GM11168 (cell line): ENCODE measurements at regions not wholly inside any gene's neighbourhood (a gene's known extent, or its start where the extent isn't known, plus 50 kb on each side); places are given as distances from the start of the nearest gene placed in this dataset.
"Not testable (repeated sequence)": the region's sequence is repeated elsewhere in the genome, so short reads cannot be mapped to it uniquely, and the experiment has no call there.

Source experiments
- in situ Hi-C: fragments of 300-500 bp; cut with MboI; formaldehyde crosslinking; loops from one replicate; pipeline ENCODE4 v1.12.0; 2022; ENCODE audit warnings: low sequenced_read_pairs; ENCODE audit not compliant: unreplicated experiment

DNA sequence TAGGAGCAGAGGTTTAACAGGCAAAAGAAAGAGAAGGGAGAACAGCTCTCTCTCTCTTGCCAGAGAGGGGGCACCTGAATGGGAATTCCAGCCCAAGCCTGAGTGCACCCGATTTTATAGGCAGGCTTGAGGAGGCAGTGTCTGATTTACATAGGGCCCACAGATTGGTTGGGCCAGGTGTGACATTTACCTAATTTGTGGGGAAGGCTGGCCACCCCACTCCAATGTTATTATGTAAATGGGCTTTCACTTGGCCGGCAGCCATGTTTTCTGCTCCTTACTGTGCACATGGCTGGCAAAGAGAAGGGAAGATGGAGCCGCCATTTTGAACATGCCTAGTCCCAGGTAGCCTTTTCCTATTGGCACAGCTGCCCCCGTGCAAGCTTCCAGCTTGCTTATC, 735.5 kb upstream of the AUTS2 start:
- in situ Hi-C loops: no loop called here

DNA sequence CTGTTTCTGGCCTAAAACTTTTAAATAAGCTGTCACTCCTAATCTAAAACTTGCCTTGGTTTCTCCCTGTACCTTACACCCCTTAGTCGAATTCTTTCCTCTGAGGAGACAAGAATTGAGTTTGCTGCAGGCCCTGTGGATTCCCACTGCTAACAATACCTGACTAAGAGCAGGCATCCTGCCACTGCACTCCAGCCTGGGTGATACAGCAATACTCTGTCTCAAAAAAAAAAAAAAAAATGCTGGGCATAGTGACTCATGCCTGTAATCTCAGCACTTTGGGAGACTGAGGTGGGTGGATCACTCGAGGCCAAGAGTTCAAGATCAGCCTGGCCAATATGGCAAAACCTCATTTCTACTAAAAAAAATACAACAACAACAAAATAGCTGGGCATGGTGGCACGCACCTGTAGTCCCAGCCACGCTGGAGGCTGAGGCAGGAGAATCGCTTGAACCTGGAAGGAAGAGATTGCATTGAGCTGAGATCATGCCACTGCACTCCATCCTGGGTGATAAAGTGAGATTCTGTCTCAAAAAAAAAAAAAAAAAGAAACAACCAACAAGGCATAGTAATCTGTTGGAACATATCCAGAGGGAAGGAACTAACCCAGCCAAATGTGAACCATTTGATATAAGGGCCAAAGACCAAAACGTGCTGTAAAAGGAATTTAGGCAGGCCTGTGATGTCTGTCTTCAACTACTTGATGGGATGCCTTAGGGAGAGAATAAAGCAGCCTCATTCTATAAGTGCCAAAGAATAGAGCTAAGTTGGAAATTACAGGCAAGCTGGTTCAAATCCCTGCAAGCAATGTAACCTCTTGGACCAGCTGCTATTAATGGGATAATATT, 732.7 kb upstream of the AUTS2 start:
- in situ Hi-C loops: no loop called here

DNA sequence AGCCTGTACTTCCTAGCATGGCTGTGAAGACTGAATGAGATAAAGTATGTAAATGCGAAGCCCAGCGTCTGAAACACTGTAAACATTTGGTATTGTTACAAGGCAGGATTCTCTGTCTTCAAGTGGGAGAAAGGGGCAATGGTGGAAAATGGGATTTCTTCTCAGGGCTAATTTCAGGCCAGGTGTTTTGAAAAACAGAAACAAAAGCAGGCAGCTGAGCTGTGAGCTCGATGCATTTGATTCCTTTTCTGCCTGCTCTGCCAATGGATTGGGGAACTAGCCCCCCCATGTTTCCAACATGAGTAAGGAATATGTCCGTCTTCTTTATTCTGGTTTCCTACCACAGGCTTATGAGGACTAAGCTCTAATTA, 732.1 kb upstream of the AUTS2 start:
- in situ Hi-C loops: no loop called here

DNA sequence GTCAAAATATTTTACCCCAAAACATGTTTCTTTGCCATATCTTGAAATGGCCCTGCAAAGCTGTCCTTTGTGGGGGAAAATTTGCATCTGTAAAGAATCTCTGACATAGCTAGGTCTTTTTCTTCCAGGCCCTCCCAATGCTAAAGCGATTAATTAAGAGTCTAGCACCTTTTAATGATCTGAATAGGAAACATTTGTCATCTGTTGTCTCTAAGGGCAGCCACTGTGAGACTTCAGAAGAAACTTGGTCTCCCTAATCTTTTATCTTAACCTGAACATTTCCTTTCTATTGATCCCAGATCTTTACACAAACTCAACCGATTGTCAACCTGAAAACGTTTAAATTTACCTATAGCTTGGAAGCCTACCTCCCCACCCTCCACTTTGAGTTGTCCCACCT, 731.6 kb upstream of the AUTS2 start:
- in situ Hi-C loops: not testable (repeated sequence)

DNA sequence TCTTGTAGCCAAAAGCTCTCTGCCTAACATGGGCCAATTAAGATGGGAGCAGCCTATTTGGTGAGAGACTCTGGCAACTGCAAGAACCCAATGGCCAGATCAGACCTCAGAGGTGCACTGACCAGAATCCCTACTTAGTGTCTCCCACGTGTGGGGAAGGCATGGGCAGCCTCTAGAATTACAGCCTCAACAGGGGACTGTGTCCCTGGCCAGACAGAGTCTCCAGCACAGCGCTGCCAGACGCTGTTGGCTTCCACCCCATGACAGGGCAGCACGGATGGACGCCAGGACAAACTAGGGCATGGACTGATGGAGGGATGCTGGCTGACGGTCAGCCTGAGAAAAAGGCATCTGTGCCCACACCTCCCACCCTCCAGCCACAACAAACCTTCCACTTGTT, 729.3 kb upstream of the AUTS2 start:
- in situ Hi-C loops: no loop called here

DNA sequence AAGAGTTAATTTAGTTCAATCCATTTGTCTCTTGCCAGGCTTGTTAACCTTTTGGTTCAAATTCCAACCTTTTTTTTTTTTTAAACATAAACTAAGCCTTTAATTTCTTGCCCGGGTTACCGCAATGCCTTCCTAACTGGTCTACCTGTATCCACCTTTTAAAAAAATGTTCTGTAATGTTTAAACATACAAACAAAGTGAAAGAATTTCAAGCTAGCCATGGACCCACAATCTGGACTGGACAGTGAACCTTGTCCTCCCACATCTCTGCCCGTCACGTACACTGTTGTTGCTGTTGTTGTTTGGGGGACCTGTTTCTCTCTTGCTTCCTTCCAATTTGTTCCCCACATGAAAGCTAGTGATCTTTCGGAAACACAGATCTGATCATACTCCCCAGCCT, 724.7 kb upstream of the AUTS2 start:
- in situ Hi-C loops: no loop called here

DNA sequence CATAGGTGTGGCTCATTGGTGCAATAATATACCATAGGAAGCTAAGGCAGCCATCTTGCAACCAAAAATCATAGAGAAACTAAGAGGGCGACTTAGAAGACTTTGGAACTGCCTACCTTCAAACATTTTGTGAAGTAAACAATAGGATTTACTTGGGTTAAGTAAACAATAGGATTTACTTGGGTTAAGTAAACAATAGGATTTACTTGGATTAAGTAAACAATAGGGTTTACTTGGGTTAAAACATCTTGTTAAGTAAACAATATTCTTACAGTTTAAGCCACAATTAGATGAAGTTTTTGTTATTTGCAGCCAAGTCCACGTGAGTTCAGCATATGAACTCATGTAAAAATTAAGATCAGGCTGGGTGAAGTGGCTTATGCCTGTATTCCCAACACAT, 722.4 kb upstream of the AUTS2 start:
- in situ Hi-C loops: no loop called here

DNA sequence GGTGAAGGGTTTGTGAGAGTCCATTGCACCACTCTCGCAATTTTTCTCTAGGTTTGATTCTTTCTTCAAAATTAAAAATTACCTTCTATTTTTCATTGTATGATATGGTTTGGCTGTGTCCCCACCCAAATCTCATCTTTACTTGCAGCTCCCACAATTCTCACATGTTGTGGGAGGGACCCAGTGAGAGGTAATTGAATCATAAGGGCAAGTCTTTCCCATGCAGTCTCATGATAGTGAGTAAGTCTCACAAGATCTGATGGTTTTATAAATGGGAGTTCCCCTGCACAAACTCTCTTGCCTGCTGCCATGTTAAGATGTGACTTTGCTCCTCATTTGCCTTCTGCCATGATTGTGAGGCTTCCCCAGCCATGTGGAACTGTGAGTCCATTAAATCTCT, 711.2 kb upstream of the AUTS2 start:
- in situ Hi-C loops: not testable (repeated sequence)

DNA sequence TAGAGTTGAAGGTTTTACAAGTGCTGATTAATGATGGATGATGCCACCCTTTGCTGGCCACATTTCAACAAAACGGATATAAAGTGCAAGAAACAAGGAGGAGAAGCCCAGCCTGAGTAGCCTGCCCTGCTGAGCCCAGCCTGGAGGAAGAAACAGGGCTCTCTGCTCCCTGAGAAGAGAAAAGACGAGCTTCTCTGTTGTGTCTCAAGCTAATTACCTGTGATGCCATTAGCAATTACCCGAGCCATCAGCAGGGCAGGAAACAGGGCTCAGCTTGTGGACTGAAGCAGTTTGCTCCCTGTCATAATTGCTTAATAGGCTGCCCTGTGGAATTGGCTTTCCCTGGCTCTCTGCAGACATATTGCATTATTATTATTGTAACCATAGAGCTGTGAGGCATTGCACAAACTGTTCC, 709.3 kb upstream of the AUTS2 start:
- in situ Hi-C loops: no loop called here

DNA sequence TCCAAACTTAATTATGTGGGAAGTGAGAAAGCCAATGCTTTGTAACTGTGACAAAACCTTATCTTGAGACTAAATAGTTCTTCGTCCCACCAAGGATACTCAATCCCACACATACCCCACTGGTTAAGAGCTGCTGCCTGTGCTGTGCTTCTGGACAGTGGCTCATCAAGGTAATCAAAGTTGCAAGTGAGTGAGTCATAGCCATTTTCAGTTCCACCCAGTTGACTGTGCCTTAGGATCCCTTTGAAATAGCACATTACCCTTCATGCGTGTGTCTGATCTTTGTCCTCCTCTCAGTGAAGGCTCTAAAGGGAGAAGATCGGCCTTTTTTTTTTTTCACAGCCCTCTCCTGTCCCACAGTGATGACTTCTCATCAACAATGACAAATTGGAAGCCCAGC, 706.0 kb upstream of the AUTS2 start:
- in situ Hi-C loops: no loop called here

DNA sequence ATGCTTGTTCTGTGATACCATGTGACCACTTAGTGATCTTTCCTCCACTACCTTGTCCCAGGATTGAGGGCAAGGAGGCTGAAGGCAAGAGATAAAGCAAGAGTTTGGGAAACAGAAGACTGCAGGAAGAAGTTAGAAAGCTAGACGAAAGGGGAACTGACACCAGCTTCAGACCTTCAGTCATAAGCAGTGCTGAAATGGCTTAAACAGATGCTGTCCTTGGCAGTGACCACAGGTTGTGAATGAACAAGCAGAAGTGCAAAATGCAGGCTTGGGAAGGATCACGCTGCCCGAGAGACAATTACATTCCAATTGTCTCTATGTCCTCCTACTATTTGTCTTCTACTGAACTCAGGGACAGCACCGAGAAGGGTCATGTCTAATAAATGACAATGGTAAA, 704.9 kb upstream of the AUTS2 start:
- in situ Hi-C loops: no loop called here

DNA sequence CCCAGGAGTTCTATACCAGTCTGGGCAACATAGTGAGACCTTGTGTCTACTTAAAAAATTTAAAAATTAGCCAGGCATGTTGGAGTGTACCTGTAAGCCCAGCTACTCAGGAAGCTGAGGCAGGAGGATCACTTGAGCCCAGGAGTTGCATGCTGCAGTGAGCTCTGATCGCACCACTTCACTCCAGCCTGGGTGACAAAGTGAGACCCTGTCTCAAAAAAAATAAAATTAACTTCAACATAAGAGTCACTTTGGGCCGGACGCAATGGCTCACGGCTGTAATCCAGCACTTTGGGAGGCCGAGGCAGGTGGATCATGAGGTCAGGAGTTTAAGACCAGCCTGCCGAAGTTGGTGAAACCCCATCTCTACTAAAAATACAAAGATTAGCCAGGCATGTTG, 699.1 kb upstream of the AUTS2 start:
- in situ Hi-C loops: not testable (repeated sequence)

DNA sequence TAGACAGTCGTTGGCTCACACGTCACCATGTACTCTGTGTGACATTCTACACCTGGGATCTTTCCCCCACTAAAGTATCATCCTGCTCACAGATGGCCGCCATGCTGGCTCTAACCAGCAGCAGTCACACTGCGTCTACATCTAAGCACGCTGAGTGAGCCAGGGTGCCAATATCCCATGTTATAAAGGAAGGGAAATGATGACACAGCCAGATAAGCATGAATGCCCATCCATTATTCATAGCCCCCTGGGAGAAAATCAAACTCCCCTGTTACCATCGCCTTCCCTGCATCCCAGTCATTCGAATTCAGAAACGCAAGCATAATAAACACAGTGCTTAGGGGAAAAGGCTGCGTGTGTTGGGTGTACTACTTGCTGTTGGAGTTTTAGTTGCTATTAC, 698.2 kb upstream of the AUTS2 start:
- in situ Hi-C loops: no loop called here

DNA sequence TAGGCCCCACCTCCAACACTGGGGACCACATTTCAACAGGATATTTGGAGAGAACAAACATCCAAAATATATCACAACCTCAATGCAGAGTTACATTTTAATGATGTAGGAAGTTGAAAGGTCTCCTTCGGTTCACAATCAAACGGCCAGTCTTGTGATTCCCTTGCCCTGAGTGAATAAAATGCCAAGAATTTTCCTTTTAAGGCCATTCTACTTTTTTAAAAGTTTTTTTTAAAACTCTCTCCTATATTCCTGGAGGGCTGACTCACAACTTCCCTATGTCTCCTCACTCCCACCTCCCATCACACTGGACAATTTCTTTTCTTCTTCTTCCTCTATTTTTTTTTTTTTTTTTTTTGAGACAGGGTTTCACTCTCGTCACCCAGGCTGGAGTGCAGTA, 693.6 kb upstream of the AUTS2 start:
- in situ Hi-C loops: no loop called here

DNA sequence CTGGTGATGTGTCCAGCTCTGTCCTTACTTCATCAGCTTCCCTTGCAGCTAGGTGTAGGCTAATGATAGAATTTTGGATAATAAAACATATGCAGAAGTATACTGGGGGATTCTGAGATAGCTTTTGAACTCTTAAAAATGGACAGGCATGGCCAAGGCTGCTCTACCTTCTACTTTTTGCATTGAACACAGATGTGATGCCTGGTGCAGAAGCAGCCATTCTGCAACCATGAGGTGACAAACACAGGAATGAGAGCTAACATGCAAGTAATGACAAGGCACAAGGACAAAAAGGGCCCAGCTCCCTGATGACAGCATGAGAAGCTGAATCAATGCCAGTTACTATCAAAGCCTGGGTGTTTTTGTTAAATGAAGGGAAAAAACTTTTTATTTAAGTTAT, 686.5 kb upstream of the AUTS2 start:
- in situ Hi-C loops: no loop called here

DNA sequence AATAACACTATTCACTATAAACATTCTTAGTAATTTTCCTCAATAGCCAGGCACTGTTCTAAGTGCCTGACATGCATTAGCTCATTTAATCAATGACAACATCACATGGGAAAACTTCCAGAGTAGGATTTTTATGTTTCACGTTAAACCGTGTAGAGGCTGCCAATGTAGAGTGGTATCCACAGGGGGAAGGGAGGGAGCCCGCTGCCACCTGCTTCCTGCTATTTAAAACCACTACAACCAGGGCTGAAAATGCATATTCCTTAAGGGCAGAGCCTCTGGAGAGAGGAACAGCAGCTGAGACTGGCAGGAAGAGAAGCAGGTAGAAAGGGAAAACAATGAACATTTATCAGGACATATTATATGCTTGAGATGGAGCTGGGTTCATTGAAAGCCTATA, 684.3 kb upstream of the AUTS2 start:
- in situ Hi-C loops: no loop called here

DNA sequence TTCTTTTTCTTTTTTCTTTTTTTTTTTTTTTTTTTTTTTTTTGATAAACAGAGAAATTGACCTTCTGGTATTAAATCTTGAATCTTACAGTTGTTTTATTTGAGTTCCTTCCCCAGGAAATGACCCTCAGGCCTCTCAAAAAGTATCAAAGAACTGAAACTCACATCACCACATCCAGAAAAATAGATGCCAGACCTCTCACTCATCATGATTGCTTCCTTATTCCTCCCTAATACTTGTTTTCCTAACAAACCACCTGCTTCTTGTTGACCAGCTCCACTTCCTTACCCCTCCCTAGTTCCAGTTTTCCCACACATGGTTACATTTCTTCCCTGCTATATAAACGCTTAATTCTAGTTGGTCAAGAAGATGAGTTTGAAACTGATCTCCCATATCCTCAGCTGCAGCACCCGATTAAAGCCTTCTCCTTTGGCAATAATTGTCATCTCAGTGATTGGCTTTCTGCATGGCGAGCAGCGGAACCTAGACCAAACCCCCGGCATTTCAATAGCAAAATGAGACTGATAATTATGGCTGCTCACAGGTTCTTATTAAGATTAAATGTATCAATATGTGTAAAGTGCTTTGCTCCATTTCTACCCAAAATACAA, 681.1 kb upstream of the AUTS2 start:
- in situ Hi-C loops: no loop called here

DNA sequence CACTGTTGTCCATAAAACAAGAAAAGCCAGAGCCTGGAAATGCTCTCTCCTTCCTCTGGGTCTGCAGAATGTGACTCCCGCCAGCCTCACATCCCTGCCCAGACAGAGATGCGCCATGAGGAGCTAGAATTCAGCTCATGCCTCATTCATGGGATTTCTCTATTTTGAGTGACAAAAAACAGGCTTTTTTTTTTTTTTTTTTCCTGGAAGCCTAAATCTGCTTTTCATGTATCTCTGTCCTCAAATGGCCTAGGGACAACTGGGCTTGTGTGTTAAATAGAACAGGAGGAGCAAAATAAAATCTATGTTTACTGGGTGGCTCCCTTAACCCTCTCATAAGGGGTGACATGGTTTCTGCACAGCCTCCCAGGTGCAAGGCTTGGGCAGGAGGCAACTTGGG, 679.7 kb upstream of the AUTS2 start:
- in situ Hi-C loops: no loop called here

DNA sequence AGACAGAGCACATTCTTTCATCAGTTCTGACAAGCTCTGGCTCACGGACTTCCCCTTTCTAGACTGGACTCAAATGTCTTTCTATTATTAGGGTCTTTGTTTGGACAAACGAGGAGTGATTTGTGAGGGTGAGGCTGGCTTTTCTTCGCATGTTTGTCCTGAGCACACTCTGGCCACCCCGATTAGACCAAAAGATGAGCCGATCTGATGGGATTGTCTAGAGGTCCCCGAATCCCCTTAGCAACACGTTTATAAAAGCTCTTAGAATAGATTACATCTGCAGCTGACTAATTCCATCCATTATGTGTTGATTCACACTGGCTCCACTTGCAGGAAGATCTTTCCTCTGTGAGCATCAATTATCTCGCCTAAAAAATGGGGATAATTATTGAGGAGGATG, 675.4 kb upstream of the AUTS2 start:
- in situ Hi-C loops: no loop called here

DNA sequence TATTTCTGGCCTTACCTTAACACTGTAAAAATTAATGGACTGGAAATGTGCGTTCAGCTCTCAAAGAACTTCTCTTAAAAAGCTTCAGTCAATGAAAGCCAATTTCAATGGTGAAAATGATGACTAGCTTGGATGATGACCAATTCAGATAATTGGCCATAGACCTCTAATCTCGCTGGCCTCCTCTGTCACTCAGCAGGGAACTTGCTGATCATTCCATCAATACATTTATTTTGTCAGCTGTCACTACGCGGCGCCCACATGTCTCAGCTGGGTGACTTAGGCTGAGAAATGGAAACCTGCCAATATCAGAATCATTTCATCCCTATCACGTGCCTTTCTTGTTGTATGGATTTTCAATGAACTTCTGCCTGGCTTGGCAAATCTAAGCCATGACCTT, 673.0 kb upstream of the AUTS2 start:
- in situ Hi-C loops: no loop called here

DNA sequence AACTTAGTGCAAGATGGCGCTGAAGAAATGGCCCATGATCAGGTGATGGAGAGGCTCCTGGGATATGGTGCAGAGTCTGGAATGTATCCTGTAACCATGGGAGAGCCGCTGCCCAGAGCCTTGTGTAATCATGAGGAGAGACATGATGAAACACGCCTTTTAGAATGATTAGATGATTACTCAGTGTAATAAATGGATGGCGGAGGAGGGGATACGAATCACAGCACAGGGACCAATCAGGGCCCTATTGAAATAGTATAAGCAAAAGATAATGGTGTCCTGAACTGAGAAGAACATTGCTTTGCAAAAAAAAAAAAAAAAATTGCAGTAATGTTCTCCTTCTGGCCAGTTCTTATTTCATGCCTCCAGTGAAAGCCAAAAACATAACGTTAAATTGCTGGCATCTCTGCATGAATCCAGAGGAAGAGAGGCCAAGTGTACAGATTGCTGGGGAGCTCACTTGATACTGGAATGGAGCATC, 668.5 kb upstream of the AUTS2 start:
- in situ Hi-C loops: no loop called here

DNA sequence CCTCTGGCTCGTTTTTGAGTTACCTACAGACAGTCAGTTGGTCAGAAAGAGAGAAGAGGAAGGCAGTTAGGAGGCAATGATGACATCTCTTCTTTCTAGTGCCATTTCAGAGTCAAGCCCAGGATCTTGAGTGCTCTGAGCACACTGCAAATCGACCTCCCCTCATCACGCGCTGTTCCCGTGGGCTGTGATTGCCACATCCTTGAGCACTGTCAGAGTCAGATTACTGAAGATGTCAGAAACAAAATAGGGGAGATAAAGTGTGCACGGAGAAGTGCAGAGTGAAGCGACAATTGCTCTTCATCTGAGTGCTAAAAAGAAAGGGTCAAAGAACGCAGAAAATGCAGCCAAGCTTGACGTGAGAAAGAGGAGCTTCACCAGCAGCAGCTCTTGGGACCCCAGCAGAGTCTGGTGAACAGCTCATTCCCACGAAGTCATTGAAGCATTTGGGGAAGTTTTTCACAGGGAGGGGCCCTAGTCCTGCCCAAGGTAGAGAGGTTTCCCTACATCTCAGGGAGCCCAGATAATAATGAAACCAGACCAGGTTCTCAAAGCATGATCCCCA, 661.7 kb upstream of the AUTS2 start:
- in situ Hi-C loops: no loop called here
